Transverse colon (tissue), 4 donors: ENCODE measurements at regions not wholly inside any gene's neighbourhood (a gene's known extent, or its start where the extent isn't known, plus 50 kb on each side); places are given as distances from the start of the nearest gene placed in this dataset.

Experiments used
- DNase-seq: peaks from one replicate; pipeline ENCODE4 v3.0.0-alpha.2; 2019
- H3K27ac ChIP-seq, 4 donors: fragments of 200-600 bp; sonication (generic); 2 replicates each; pipeline ENCODE4 v1.5.1; 2016 to 2018; ENCODE audit warnings: inconsistent platforms in 4 of 4
- H3K27me3 ChIP-seq: fragments of 200-600 bp; sonication (generic); 2 replicates; pipeline ENCODE4 v1.5.1; 2017; ENCODE audit warnings: inconsistent platforms
- H3K36me3 ChIP-seq, 4 donors: fragments of 200-600 bp; sonication (generic); 2 replicates each; pipeline ENCODE4 v1.5.1; 2017 to 2019; ENCODE audit warnings: inconsistent platforms in 4 of 4
- H3K4me1 ChIP-seq, 4 donors: fragments of 200-600 bp; sonication (generic); 2 replicates each; pipeline ENCODE4 v1.5.1; 2017 to 2020; ENCODE audit warnings: inconsistent platforms in 4 of 4
- H3K4me3 ChIP-seq, 4 donors: fragments of 200-600 bp; sonication (generic); 1 replicate in 1 of 4; 2 replicates in 3 of 4; pipeline versions ENCODE4 v1.5.1 to v1.6.1; 2017 to 2019; ENCODE audit warnings: inconsistent platforms in 4 of 4
- H3K9me3 ChIP-seq, 2 donors: fragments of 200-600 bp; sonication (generic); 2 replicates each; pipeline ENCODE4 v1.5.1; 2017 to 2019; ENCODE audit warnings: inconsistent platforms in 2 of 2
- EP300 ChIP-seq: sonication (generic); formaldehyde crosslinking; IDR thresholded peaks from one replicate; pipeline ENCODE4 v1.6.1; 2017; ENCODE audit warnings: antibody characterized with exemption, low read depth
- POLR2A ChIP-seq: fragments of 450-650 bp; IDR thresholded peaks from one replicate; pipeline ENCODE4 v1.6.1; 2016; ENCODE audit warnings: antibody characterized with exemption, mild to moderate bottlenecking, moderate library complexity
- POLR2AphosphoS5 ChIP-seq, 3 donors: sonication (generic); formaldehyde crosslinking; IDR thresholded peaks; one replicate each; pipeline ENCODE4 v1.6.1; 2016; ENCODE audit warnings: antibody characterized with exemption in 3 of 3
- WGBS, 2 donors: methylation state at CpG; one replicate each; pipeline ENCODE4 v1.1.5; 2018; ENCODE audit warnings: low coverage in 1 of 2; 5-methylcytosine and 5-hydroxymethylcytosine counted together
- in situ Hi-C, 4 donors: fragments of 200-750 bp; cut with MboI; loops; one replicate each; pipeline versions ENCODE4 v1.15.0 to v1.15.1; 2017; ENCODE audit warnings: low sequenced_read_pairs in 3 of 4, low pct_ligation_motif_present in 1 of 4, low pct_unique_long_range_greater_than_20kb in 1 of 4
- intact Hi-C: fragments of 100-400 bp; cut with DNase I; formaldehyde crosslinking; loops from one replicate; pipeline ENCODE4 v1.15.1; 2023; ENCODE audit warnings: low total_unique reads
- TF ChIP-seq, protein P1 (sequence below), 5 experiments: fragments of 200-600 bp in 3 of 5; fragments of 450-650 bp in 2 of 5; sonication (generic) in 3 of 5; IDR thresholded peaks; 1 replicate in 2 of 5; 2 replicates in 3 of 5; pipeline ENCODE4 v1.5.1; 2016 to 2017; ENCODE audit warnings: antibody characterized with exemption in 5 of 5, inconsistent platforms in 3 of 5, mild to moderate bottlenecking in 2 of 5, moderate library complexity in 1 of 5

DNA sequence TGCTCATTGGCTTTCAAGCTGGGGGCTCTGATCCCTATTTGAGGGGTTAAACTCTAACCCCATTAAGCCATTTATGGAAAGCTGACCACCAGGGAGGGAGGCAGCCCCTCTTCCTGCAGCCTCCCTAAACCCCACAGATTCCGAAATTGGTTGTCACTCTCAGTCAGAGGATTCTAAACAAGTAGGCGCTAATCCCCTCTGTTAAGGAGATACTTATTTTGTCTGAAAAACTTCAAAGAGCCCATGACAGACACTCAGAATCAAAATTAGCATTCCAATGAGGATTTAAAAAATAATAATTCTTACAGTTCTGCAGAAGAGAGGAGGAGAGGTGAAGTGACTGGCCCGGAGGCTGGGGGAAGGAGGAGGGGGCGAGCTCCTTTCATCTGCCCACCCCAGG is 69.7 kb upstream of the LMO1 start:
- H3K4me1 ChIP-seq, result peaks cover 0 to 3% (median 0%) of the 10 kb centered on the region in 4 donors
- WGBS, 2 donors, result 83 to 89% methylated on average over 3 to 4 of the region's 4 CpGs
- in situ Hi-C loops (loop anchor here in 2 of 4 donors (10.0 to 25.0 kb wide), 2 partner anchors 229 to 231 kb away; no protein-coding TSS in a partner anchor), intact Hi-C loops (no loop called here)
- TF ChIP-seq POLR2AphosphoS5 (IDR thresholded peaks at IDR 0.05), result no peak
- TF ChIP-seq POLR2A, result no peak
- TF ChIP-seq EP300, result no peak
- TF ChIP-seq, protein P1, sequence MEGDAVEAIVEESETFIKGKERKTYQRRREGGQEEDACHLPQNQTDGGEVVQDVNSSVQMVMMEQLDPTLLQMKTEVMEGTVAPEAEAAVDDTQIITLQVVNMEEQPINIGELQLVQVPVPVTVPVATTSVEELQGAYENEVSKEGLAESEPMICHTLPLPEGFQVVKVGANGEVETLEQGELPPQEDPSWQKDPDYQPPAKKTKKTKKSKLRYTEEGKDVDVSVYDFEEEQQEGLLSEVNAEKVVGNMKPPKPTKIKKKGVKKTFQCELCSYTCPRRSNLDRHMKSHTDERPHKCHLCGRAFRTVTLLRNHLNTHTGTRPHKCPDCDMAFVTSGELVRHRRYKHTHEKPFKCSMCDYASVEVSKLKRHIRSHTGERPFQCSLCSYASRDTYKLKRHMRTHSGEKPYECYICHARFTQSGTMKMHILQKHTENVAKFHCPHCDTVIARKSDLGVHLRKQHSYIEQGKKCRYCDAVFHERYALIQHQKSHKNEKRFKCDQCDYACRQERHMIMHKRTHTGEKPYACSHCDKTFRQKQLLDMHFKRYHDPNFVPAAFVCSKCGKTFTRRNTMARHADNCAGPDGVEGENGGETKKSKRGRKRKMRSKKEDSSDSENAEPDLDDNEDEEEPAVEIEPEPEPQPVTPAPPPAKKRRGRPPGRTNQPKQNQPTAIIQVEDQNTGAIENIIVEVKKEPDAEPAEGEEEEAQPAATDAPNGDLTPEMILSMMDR (IDR thresholded peaks at IDR 0.05), result no peak
- DNase-seq, result no peak
- no peaks in the 10 kb centered on the region for H3K9me3 ChIP-seq
- H3K36me3 ChIP-seq, result no peaks in the 10 kb centered on the region
- H3K27me3 ChIP-seq, result no peaks in the 10 kb centered on the region
- no peak overlapping the region for H3K27ac ChIP-seq
- H3K4me3 ChIP-seq, result no peak overlapping the region

DNA sequence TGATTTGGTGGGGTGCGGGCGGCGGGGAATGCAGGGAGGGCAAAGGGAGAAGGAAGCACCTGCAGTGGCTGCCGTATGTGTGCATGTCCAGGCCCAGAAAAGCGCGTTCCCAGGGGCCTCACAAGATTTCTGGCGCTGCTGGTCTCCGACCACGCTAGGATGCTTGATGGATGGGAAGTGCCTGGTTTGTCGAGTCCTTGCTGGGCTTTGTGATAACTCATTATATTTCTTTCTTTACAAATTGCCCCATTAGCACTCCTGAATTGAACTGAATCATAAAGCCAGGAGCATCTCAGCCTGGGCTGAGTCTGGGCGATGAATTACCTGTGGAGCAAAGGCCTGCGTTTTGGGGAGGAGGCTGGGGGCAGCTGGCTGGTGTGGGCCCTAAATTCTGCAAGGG is 69.2 kb upstream of the LMO1 start:
- Histone ChIP-seq H3K36me3 (no peaks in the 10 kb centered on the region), H3K27ac (no peak overlapping the region), H3K9me3 (no peaks in the 10 kb centered on the region), H3K4me3 (no peak overlapping the region), H3K4me1 (peaks cover 0 to 3% (median 0%) of the 10 kb centered on the region in 4 donors), H3K27me3 (no peaks in the 10 kb centered on the region)
- in situ Hi-C loops (loop anchor here in 2 of 4 donors (10.0 to 25.0 kb wide), 2 partner anchors 229 to 232 kb away; no protein-coding TSS in a partner anchor), intact Hi-C loops (no loop called here)
- WGBS, 2 donors, result 92% methylated on average over 12 of the region's 12 CpGs; no CpG with 5 or more reads in 1 of the 2 donors
- TF ChIP-seq, protein P1 (IDR thresholded peaks at IDR 0.05), result no peak
- no peak for TF ChIP-seq POLR2AphosphoS5 (IDR thresholded peaks at IDR 0.05)
- TF ChIP-seq POLR2A, result no peak
- TF ChIP-seq EP300, result no peak
- no peak for DNase-seq

DNA sequence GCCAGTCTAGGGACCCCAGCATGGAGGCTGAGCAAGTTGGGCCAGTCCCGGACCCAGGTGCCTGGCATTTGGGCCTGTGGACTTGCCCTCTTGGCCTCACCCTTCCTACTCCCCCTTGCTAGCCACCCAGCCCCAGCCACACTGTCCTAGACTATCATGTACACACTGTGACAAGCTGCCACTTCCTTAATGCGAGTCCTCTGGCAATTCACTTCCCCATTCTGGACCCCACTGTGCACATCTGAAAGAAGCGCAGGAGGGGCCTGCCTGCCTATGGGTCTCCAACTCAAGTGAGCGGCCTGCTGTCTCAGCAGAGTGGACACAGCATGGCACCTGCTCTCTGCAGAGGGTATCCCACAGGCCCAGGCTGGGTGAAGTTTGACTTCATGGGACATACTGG is 68.5 kb upstream of the LMO1 start:
- WGBS, 2 donors, result 66% methylated on average over 4 of the region's 4 CpGs; no CpG with 5 or more reads in 1 of the 2 donors
- no peak for TF ChIP-seq POLR2A
- TF ChIP-seq, protein P1 (IDR thresholded peaks at IDR 0.05), result no peak
- TF ChIP-seq EP300, result no peak
- no peak for TF ChIP-seq POLR2AphosphoS5 (IDR thresholded peaks at IDR 0.05)
- intact Hi-C loops (no loop called here), in situ Hi-C loops (loop anchor here in 2 of 4 donors (10.0 to 25.0 kb wide), 2 partner anchors 230 to 233 kb away; no protein-coding TSS in a partner anchor)
- H3K36me3 ChIP-seq, result no peaks in the 10 kb centered on the region
- no peaks in the 10 kb centered on the region for H3K27me3 ChIP-seq
- no peak overlapping the region for H3K27ac ChIP-seq
- no peaks in the 10 kb centered on the region for H3K9me3 ChIP-seq
- no peak for DNase-seq
- no peak overlapping the region for H3K4me3 ChIP-seq
- H3K4me1 ChIP-seq, result peaks cover 0 to 3% (median 0%) of the 10 kb centered on the region in 4 donors

DNA sequence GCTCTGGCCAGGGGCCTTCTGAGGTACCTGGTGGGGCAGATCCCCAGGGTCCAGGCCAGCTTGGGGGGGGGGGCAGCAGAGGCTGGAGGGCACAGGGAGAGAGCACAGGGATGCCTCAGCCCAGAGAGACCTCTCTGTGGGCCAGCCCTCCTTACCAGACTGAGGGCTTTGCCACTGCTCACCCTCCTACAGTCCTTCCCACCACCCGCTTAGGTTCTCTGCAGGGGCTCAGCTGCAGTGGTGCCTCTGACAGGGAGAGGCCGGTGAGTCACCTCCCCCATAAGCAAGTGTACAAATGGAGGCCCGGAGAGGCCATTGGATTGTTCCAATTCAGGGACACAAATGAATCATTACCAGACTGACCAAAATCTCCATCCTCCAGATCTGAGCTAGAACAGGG is 68.1 kb upstream of the LMO1 start:
- no peaks in the 10 kb centered on the region for H3K9me3 ChIP-seq
- in situ Hi-C loops, result loop anchor here in 2 of 4 donors (10.0 to 25.0 kb wide), 2 partner anchors 231 to 233 kb away; no protein-coding TSS in a partner anchor
- no peak for TF ChIP-seq EP300
- TF ChIP-seq POLR2AphosphoS5 (IDR thresholded peaks at IDR 0.05), result no peak
- TF ChIP-seq, protein P1 (IDR thresholded peaks at IDR 0.05), result no peak
- no peak for TF ChIP-seq POLR2A

More for the DNA sequence above, 68.1 kb upstream of the LMO1 start:
- Histone ChIP-seq H3K27ac (no peak overlapping the region), H3K4me1 (peaks cover 0 to 3% (median 0%) of the 10 kb centered on the region in 4 donors), H3K4me3 (no peak overlapping the region), H3K36me3 (no peaks in the 10 kb centered on the region), H3K27me3 (no peaks in the 10 kb centered on the region)
- intact Hi-C loops, result no loop called here
- DNase-seq, result no peak
- 87% methylated on average over 3 of the region's 3 CpGs; no CpG with 5 or more reads in 1 of the 2 donors for WGBS, 2 donors
